GM12878 (cell line): ENCODE measurements at regions not wholly inside any gene's neighbourhood (a gene's known extent, or its start where the extent isn't known, plus 50 kb on each side); places are given as distances from the start of the nearest gene placed in this dataset.

Experiments
- ATAC-seq: fragments of 200-7000 bp; cut with Tn5 transposase; 3 replicates; pipeline ENCODE4 v1.9.1; 2020; ENCODE audit warnings: mild to moderate bottlenecking, moderate library complexity
- BruUV-seq: library from RNA; stranded (reverse); fragments of 400-500 nt; replicated peaks from 2 replicates; lab custom pipeline; 2021; lab: Mats Ljungman, UMichigan
- CTCF ChIA-PET: fragments of 300-600 bp; sonication (Branson Sonifier 250); formaldehyde crosslinking; extraction: SDS; loops from one replicate; lab custom pipeline; 2021; ENCODE audit warnings: inconsistent platforms; lab: Yijun Ruan, JAX
- POLR2A ChIA-PET: fragments of 350-600 bp; formaldehyde crosslinking; extraction: SDS; loops from one replicate; lab custom pipeline; 2021; ENCODE audit warnings: inconsistent platforms; lab: Charles Lee
- RAD21 ChIA-PET: fragments of 300-600 bp; sonication (Branson Sonifier 250); formaldehyde crosslinking; loops from one replicate; lab custom pipeline; 2023; ENCODE audit warnings: antibody characterized with exemption; ENCODE audit not compliant: unreplicated experiment; lab: Charles Lee
- SMC1A ChIA-PET: fragments of 300-600 bp; sonication (Branson Sonifier 250); formaldehyde crosslinking; loops from one replicate; lab custom pipeline; 2023; ENCODE audit not compliant: unreplicated experiment, uncharacterized antibody; lab: Charles Lee
- DNase-seq: peaks from one replicate; pipeline ENCODE4 v3.0.0-alpha.2; 2011; ENCODE audit warnings: low read depth, low spot score
- FAIRE-seq: peaks from 3 replicates; lab custom pipeline; 2011; peaks lifted over from hg19 to GRCh38; lab: Jason Lieb, UNC
- H2AFZ ChIP-seq: 2 replicates; pipeline ENCODE4 v1.6.0; 2011; ENCODE audit warnings: low read depth, low read length, control low read depth; ENCODE audit not compliant: control insufficient read depth
- H3K27ac ChIP-seq: 2 replicates; pipeline ENCODE4 v1.5.1; 2011; ENCODE audit warnings: control low read depth; ENCODE audit not compliant: control insufficient read depth, insufficient read depth
- H3K27me3 ChIP-seq, 2 experiments: replicated peaks in 1 of 2; 2 replicates each; pipeline versions ENCODE4 v1.6.0 to v1.6.1; 2011; ENCODE audit warnings: low read length in 1 of 2; ENCODE audit not compliant: control insufficient read depth in 2 of 2, insufficient read depth in 2 of 2
- H3K36me3 ChIP-seq, 2 experiments: 2 replicates each; pipeline ENCODE4 v1.5.1; 2011; ENCODE audit warnings: low read length in 1 of 2; ENCODE audit not compliant: control insufficient read depth in 2 of 2, insufficient read depth in 2 of 2
- H3K4me1 ChIP-seq: 2 replicates; pipeline ENCODE4 v1.6.1; 2011; ENCODE audit warnings: mild to moderate bottlenecking, low read length, moderate library complexity, mixed read lengths; ENCODE audit not compliant: control insufficient read depth, insufficient read depth
- H3K4me2 ChIP-seq: 2 replicates; pipeline ENCODE4 v1.6.0; 2011; ENCODE audit warnings: control low read depth; ENCODE audit not compliant: control insufficient read depth, insufficient read depth
- H3K4me3 ChIP-seq: fragments of 200-600 bp; sonication (generic); 2 replicates; pipeline ENCODE4 v1.5.1; 2016
- H3K79me2 ChIP-seq: 2 replicates; pipeline ENCODE4 v1.6.0; 2011; ENCODE audit warnings: low read length; ENCODE audit not compliant: control insufficient read depth, insufficient read depth
- H3K9ac ChIP-seq: 2 replicates; pipeline ENCODE4 v1.8.0; 2011; ENCODE audit warnings: low read length, control low read depth, mixed read lengths; ENCODE audit not compliant: control insufficient read depth, insufficient read depth
- H3K9me3 ChIP-seq: replicated peaks from 3 replicates; pipeline ENCODE4 v1.5.1; 2011; ENCODE audit warnings: mild to moderate bottlenecking, low read length; ENCODE audit not compliant: control insufficient read depth, insufficient read depth
- H4K20me1 ChIP-seq: 2 replicates; pipeline ENCODE4 v1.6.0; 2011; ENCODE audit not compliant: control insufficient read depth, insufficient read depth
- CREM ChIP-seq: IDR thresholded peaks from 2 replicates; pipeline ENCODE4 v1.6.1; 2014; ENCODE audit warnings: antibody characterized with exemption, low read depth
- IKZF2 ChIP-seq, 2 experiments: fragments of 450-650 bp; IDR thresholded peaks; 2 replicates each; pipeline ENCODE4 v1.6.1; 2017; ENCODE audit warnings: mild to moderate bottlenecking in 2 of 2, moderate library complexity in 2 of 2
- IRF4 ChIP-seq: IDR thresholded peaks from 2 replicates; pipeline ENCODE4 v1.6.1; 2011; ENCODE audit warnings: low read depth, low read length
- JUND ChIP-seq: IDR thresholded peaks from 2 replicates; pipeline ENCODE4 v1.6.1; 2012; ENCODE audit warnings: low read depth, mild to moderate bottlenecking, low read length, improper control_type of control experiment, moderate library complexity
- NFXL1 ChIP-seq: fragments of 450-650 bp; IDR thresholded peaks from 2 replicates; pipeline ENCODE4 v1.6.1; 2017; ENCODE audit warnings: antibody characterized with exemption, mild to moderate bottlenecking, borderline replicate concordance
- NFYB ChIP-seq: IDR thresholded peaks from 2 replicates; pipeline ENCODE4 v1.6.1; 2011; ENCODE audit warnings: low read depth, mild to moderate bottlenecking, low read length, improper control_type of control experiment, moderate library complexity; ENCODE audit not compliant: insufficient read depth
- NR2C2 ChIP-seq: IDR thresholded peaks from 2 replicates; pipeline ENCODE4 v1.6.1; 2011; ENCODE audit warnings: borderline replicate concordance, low read depth; ENCODE audit not compliant: control insufficient read depth, insufficient read length
- POLR2A ChIP-seq: IDR thresholded peaks from 2 replicates; pipeline ENCODE4 v1.6.1; 2011; ENCODE audit warnings: low read depth, mild to moderate bottlenecking, low read length
- SP1 ChIP-seq: IDR thresholded peaks from one replicate; pipeline ENCODE4 v1.6.1; 2011; ENCODE audit warnings: low read depth, low read length
- SPI1 ChIP-seq: IDR thresholded peaks from 2 replicates; pipeline ENCODE4 v1.6.1; 2011; ENCODE audit warnings: low read depth, mild to moderate bottlenecking, low read length, moderate library complexity, borderline replicate concordance; ENCODE audit not compliant: insufficient read depth
- SREBF1 ChIP-seq: IDR thresholded peaks from 2 replicates; pipeline ENCODE4 v1.6.1; 2012; ENCODE audit warnings: mild to moderate bottlenecking, low read length
- YBX1 ChIP-seq: fragments of 450-650 bp; IDR thresholded peaks from 2 replicates; pipeline ENCODE4 v1.6.1; 2016; ENCODE audit warnings: antibody characterized with exemption
- ZNF217 ChIP-seq: fragments of 450-650 bp; IDR thresholded peaks from 2 replicates; pipeline ENCODE4 v1.6.1; 2017; ENCODE audit warnings: antibody characterized with exemption, mild to moderate bottlenecking
- WGBS: methylation state at CpG from one replicate; pipeline ENCODE4 v1.1.6; 2016; ENCODE audit warnings: low lambda C conversion rate; ENCODE audit not compliant: insufficient replicate concordance, insufficient coverage; ENCODE audit errors: missing lambda C conversion rate; 5-methylcytosine and 5-hydroxymethylcytosine counted together
- in situ Hi-C: fragments of 300-500 bp; cut with MboI; formaldehyde crosslinking; loops from 9 replicates; pipeline ENCODE4 v1.14.3; 2018; ENCODE audit warnings: mixed read lengths
- intact Hi-C: fragments of 100-400 bp; cut with micrococcal nuclease; formaldehyde crosslinking; loops from one replicate; pipeline ENCODE4 v1.14.2; 2022; ENCODE audit not compliant: unreplicated experiment
- TF ChIP-seq, protein P1 (sequence below): IDR thresholded peaks from 2 replicates; pipeline ENCODE4 v1.6.1; 2011; ENCODE audit warnings: low read depth, mild to moderate bottlenecking, low read length, moderate library complexity, borderline replicate concordance; ENCODE audit errors: extremely low read depth
- TF ChIP-seq, protein P2 (sequence below): fragments of 450-650 bp; IDR thresholded peaks from 2 replicates; pipeline ENCODE4 v1.6.1; 2017; ENCODE audit warnings: low read depth, mild to moderate bottlenecking, moderate library complexity
- TF ChIP-seq, protein P3 (sequence below): fragments of 450-650 bp; formaldehyde crosslinking; IDR thresholded peaks from 2 replicates; pipeline ENCODE4 v1.4.0; 2022; ENCODE audit warnings: mild to moderate bottlenecking, moderate library complexity

DNA sequence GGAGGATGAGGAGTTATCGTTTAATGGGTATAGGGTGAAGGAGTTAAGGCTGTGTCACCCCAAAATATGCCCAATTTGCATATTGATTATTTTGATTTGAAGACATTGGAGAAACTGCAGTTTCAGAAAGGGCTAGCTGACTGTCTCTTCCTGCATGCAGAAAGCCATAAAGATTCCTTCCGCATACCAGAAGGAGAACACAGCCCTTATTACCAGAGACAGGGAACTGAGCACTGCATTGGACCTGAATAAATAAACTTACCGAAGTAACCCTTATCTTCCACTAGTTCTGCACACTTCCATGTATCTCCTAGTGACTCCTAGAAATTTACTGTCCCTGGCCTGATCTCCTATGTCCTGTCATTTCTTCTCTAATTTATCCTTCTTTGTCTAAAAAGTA, 821.9 kb upstream of the AUTS2 start:
- H3K4me2 ChIP-seq: no peak overlapping the region
- H2AFZ ChIP-seq: no peak overlapping the region
- no peaks in the 10 kb centered on the region for H3K4me1 ChIP-seq
- no peak for FAIRE-seq
- POLR2A ChIA-PET: no interaction called here
- no peaks in the 10 kb centered on the region for H3K79me2 ChIP-seq
- H3K27me3 ChIP-seq: no peaks in the 10 kb centered on the region
- no peak overlapping the region for H3K9ac ChIP-seq
- no peaks in the 10 kb centered on the region for H4K20me1 ChIP-seq
- no peaks in the 10 kb centered on the region for H3K36me3 ChIP-seq
- TF ChIP-seq POLR2A (no peak), JUND (no peak), IKZF2 (IDR thresholded peaks at IDR 0.05) (no peak), NFYB (no peak), SPI1 (no peak), NR2C2 (no peak), ZNF217 (no peak), IRF4 (no peak)
- TF ChIP-seq, protein P1, sequence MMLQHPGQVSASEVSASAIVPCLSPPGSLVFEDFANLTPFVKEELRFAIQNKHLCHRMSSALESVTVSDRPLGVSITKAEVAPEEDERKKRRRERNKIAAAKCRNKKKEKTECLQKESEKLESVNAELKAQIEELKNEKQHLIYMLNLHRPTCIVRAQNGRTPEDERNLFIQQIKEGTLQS: no peak
- TF ChIP-seq, all 136 proteins: peak for 0
- ATAC-seq (no peak), DNase-seq (no peak)
- ChIA-PET RAD21 (no interaction called here), CTCF (no interaction called here), SMC1A (no interaction called here)
- Histone ChIP-seq H3K27ac (no peak overlapping the region), H3K4me3 (no peak overlapping the region), H3K9me3 (no peaks in the 10 kb centered on the region; the same call in 2 of the 3 replicates)
- WGBS: 21% methylated on average over 3 of the region's 3 CpGs
- intact Hi-C loops (no loop called here), in situ Hi-C loops (no loop called here)
- BruUV-seq: no TSS peak

DNA sequence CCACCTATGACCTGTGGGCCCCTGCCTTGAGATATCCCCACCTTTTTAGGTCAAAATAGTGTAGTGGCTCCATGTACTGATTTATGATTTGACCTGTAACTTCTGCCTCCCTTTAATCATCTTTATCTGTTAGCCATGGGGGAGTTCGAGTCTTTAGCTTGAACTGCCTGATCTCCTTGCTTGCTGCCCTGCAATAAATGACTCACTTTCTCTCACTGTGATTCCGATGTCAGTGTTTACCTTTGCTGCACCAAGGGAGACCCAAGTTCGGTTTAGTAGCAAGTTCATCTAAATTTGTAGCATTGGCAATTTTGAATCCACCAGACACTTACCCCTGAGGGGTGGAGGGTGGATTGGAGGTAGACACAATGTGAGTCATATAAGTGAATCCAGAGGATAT, 814.6 kb upstream of the AUTS2 start:
- CTCF ChIA-PET: no interaction called here
- no TSS peak for BruUV-seq
- POLR2A ChIA-PET: no interaction called here
- TF ChIP-seq NFYB (no peak), NFXL1 (no peak), SREBF1 (no peak), YBX1 (no peak), CREM (no peak), SP1 (no peak)
- TF ChIP-seq, protein P2, sequence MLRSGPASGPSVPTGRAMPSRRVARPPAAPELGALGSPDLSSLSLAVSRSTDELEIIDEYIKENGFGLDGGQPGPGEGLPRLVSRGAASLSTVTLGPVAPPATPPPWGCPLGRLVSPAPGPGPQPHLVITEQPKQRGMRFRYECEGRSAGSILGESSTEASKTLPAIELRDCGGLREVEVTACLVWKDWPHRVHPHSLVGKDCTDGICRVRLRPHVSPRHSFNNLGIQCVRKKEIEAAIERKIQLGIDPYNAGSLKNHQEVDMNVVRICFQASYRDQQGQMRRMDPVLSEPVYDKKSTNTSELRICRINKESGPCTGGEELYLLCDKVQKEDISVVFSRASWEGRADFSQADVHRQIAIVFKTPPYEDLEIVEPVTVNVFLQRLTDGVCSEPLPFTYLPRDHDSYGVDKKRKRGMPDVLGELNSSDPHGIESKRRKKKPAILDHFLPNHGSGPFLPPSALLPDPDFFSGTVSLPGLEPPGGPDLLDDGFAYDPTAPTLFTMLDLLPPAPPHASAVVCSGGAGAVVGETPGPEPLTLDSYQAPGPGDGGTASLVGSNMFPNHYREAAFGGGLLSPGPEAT: no peak
- TF ChIP-seq, protein P3, sequence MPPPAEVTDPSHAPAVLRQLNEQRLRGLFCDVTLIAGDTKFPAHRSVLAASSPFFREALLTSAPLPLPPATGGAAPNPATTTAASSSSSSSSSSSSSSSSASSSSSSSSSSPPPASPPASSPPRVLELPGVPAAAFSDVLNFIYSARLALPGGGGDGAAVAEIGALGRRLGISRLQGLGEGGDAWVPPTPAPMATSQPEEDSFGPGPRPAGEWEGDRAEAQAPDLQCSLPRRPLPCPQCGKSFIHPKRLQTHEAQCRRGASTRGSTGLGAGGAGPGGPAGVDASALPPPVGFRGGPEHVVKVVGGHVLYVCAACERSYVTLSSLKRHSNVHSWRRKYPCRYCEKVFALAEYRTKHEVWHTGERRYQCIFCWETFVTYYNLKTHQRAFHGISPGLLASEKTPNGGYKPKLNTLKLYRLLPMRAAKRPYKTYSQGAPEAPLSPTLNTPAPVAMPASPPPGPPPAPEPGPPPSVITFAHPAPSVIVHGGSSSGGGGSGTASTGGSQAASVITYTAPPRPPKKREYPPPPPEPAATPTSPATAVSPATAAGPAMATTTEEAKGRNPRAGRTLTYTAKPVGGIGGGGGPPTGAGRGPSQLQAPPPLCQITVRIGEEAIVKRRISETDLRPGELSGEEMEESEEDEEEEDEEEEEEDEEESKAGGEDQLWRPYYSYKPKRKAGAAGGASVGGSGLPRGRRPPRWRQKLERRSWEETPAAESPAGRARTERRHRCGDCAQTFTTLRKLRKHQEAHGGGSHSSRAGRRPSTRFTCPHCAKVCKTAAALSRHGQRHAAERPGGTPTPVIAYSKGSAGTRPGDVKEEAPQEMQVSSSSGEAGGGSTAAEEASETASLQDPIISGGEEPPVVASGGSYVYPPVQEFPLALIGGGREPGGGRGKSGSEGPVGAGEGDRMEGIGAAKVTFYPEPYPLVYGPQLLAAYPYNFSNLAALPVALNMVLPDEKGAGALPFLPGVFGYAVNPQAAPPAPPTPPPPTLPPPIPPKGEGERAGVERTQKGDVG (CRISPR knock-in tag): no peak

More for the DNA sequence above, 814.6 kb upstream of the AUTS2 start:
- Histone ChIP-seq H2AFZ (no peak overlapping the region), H3K4me2 (no peak overlapping the region), H3K27me3 (no peaks in the 10 kb centered on the region), H3K4me1 (no peaks in the 10 kb centered on the region), H3K4me3 (no peak overlapping the region), H4K20me1 (no peaks in the 10 kb centered on the region), H3K36me3 (no peaks in the 10 kb centered on the region), H3K9ac (no peak overlapping the region), H3K9me3 (no peaks in the 10 kb centered on the region), H3K79me2 (no peaks in the 10 kb centered on the region), H3K27ac (no peak overlapping the region)
- in situ Hi-C loops: no loop called here
- ChIA-PET RAD21 (no interaction called here), SMC1A (no interaction called here)
- DNase-seq (no peak), ATAC-seq (no peak), FAIRE-seq (no peak)
- WGBS: 20% methylated on average over 3 of the region's 3 CpGs
- intact Hi-C loops: no loop called here
